K562 (cell line): ENCODE measurements at regions not wholly inside any gene's neighbourhood (a gene's known extent, or its start where the extent isn't known, plus 50 kb on each side); places are given as distances from the start of the nearest gene placed in this dataset.

Source experiments
- CBFB ChIP-seq: sonication (generic); formaldehyde crosslinking; IDR thresholded peaks from 2 replicates; pipeline ENCODE4 v1.4.0; 2020; ENCODE audit warnings: mild to moderate bottlenecking, missing genetic modification reagents
- CTCF ChIP-seq, 3 experiments: IDR thresholded peaks in 2 of 3; conservative IDR thresholded peaks in 1 of 3; 2 replicates each; pipeline ENCODE4 v1.5.1; 2011 to 2012; ENCODE audit warnings: low read length in 3 of 3, mild to moderate bottlenecking in 3 of 3, control low read depth in 2 of 3, improper control_type of control experiment in 1 of 3, inconsistent platforms in 1 of 3, low read depth in 1 of 3, mixed read lengths in 1 of 3, moderate library complexity in 1 of 3; ENCODE audit not compliant: insufficient read depth in 2 of 3
- ELF2 ChIP-seq: fragments of 250-450 bp; sonication (Bioruptor Pico); IDR thresholded peaks from 2 replicates; pipeline ENCODE4 v1.5.0; 2021; ENCODE audit warnings: mild to moderate bottlenecking
- EP300 ChIP-seq: IDR thresholded peaks from 2 replicates; pipeline ENCODE4 v1.6.1; 2012; ENCODE audit warnings: low read length, improper control_type of control experiment
- KAT2B ChIP-seq: IDR thresholded peaks from one replicate; pipeline ENCODE4 v1.6.1; 2012; ENCODE audit warnings: low read depth, mild to moderate bottlenecking, control low read depth, inconsistent platforms, low read length, moderate library complexity
- KLF10 ChIP-seq: fragments of 250-450 bp; sonication (Bioruptor Pico); IDR thresholded peaks from 2 replicates; pipeline ENCODE4 v1.6.1; 2021; ENCODE audit warnings: matching md5 sums
- LEF1 ChIP-seq: fragments of 450-650 bp; IDR thresholded peaks from 2 replicates; pipeline ENCODE4 v1.6.1; 2016; ENCODE audit warnings: mild to moderate bottlenecking
- MAFK ChIP-seq: IDR thresholded peaks from 2 replicates; pipeline ENCODE4 v1.6.1; 2011; ENCODE audit warnings: low read length, improper control_type of control experiment
- NKRF ChIP-seq: fragments of 450-650 bp; IDR thresholded peaks from 2 replicates; pipeline ENCODE4 v1.6.1; 2016; ENCODE audit warnings: borderline replicate concordance
- PRPF4 ChIP-seq: fragments of 200-400 bp; formaldehyde crosslinking; IDR thresholded peaks from one replicate; pipeline ENCODE4 v1.6.1; 2017; ENCODE audit warnings: low read length, low read depth, mild to moderate bottlenecking; ENCODE audit not compliant: insufficient read depth, poor library complexity, severe bottlenecking
- SIN3A ChIP-seq, 2 experiments: fragments of 150-350 bp in 1 of 2; IDR thresholded peaks; 2 replicates each; pipeline ENCODE4 v1.6.1; 2011 to 2016; ENCODE audit warnings: borderline replicate concordance in 2 of 2, low read depth in 2 of 2, low read length in 2 of 2, mild to moderate bottlenecking in 2 of 2, moderate library complexity in 2 of 2; ENCODE audit not compliant: control insufficient read depth in 1 of 2
- ZBTB7A ChIP-seq: IDR thresholded peaks from 2 replicates; pipeline ENCODE4 v1.6.1; 2011; ENCODE audit warnings: low read depth, mild to moderate bottlenecking, low read length, moderate library complexity, borderline replicate concordance; ENCODE audit not compliant: control insufficient read depth
- ZNF717 ChIP-seq: fragments of 250-450 bp; sonication (Bioruptor Pico); IDR thresholded peaks from 2 replicates; pipeline ENCODE4 v1.5.0; 2021
- TF ChIP-seq, protein P1 (sequence below): sonication (generic); formaldehyde crosslinking; IDR thresholded peaks from 2 replicates; pipeline ENCODE4 v1.9.0; 2022; ENCODE audit warnings: mild to moderate bottlenecking, missing genetic modification reagents

DNA sequence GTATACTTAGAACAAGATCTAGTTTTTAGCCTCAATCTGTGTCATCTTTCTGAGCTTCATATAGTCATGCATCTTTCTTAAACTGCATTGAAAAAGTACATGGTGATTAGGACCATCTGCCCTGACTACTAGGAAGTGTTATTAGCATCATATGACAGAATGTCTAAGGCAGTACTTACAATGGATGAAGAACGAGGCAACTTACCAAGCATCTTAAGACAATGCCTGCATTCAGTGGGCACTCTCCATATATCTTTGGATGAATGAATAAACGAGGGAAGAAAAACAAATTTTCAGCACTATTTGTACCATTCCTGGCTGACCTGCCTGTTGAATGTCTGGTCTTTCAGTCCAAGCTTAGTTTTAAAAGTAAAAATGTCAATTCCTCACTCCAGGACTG is 185.4 kb upstream of the EPHA3 start:
- no peak for TF ChIP-seq KLF10 (CRISPR knock-in tag)
- no peak for TF ChIP-seq ZNF717
- no peak for TF ChIP-seq SIN3A (IDR thresholded peaks at IDR 0.05; ENCODE audit: borderline replicate concordance in 2 of 2, control insufficient read depth in 1 of 2, low read depth in 2 of 2, low read length in 2 of 2)
- TF ChIP-seq MAFK = no peak
- no peak for TF ChIP-seq CTCF (IDR thresholded peaks at IDR 0.05 in 2 of 3, conservative IDR thresholded peaks at IDR 0.05 in 1 of 3; ENCODE audit: insufficient read depth in 2 of 3, low read depth in 1 of 3, low read length in 3 of 3)
- no peak for TF ChIP-seq CBFB
- no peak for TF ChIP-seq KAT2B
- no peak for TF ChIP-seq LEF1
- no peak for TF ChIP-seq ZBTB7A
- no peak for TF ChIP-seq NKRF
- TF ChIP-seq ELF2 (CRISPR knock-in tag) = no peak
- TF ChIP-seq EP300 = no peak
- TF ChIP-seq, protein P1, sequence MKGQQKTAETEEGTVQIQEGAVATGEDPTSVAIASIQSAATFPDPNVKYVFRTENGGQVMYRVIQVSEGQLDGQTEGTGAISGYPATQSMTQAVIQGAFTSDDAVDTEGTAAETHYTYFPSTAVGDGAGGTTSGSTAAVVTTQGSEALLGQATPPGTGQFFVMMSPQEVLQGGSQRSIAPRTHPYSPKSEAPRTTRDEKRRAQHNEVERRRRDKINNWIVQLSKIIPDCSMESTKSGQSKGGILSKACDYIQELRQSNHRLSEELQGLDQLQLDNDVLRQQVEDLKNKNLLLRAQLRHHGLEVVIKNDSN = no peak
- no peak for TF ChIP-seq PRPF4
